HT-29 (cell line): ENCODE measurements at regions not wholly inside any gene's neighbourhood (a gene's known extent, or its start where the extent isn't known, plus 50 kb on each side); places are given as distances from the start of the nearest gene placed in this dataset.
"Not testable (repeated sequence)": the region's sequence is repeated elsewhere in the genome, so short reads cannot be mapped to it uniquely, and the experiment has no call there.

Experiments used
- DNase-seq: peaks from one replicate; pipeline ENCODE4 v3.0.0-alpha.2; 2015; ENCODE audit warnings: low spot score

DNA sequence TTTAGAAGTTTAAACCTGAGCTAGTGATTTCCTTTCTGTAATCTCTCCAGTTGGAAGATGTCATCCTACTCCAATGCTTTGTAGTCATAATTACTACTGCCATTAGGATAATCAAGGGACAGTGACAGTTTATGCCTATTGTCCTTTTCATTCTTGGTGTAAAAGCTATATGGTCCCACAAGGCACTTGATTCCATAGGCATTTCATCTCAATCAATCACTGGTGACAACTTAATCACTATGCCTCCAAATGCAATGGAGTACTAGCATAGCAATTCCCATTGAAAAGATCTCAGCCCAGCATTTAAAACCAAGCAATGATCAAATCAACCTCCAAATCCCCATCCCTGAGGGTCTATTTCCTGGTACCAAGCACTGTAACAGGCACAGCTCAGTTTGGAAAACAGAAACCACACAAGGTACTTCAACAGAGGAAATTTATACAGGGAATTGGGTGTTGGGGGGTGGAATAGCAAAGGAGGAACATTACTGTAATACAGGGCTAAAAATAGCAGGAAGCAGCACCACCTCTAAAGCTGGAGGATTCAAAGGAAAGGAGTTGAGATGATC is 51.0 kb downstream of the FHIP2A start:
- DNase-seq: no peak

GRCh38 chr10:114874827-114875411 is 53.3 kb downstream of the FHIP2A start:
- no peak for DNase-seq

DNA sequence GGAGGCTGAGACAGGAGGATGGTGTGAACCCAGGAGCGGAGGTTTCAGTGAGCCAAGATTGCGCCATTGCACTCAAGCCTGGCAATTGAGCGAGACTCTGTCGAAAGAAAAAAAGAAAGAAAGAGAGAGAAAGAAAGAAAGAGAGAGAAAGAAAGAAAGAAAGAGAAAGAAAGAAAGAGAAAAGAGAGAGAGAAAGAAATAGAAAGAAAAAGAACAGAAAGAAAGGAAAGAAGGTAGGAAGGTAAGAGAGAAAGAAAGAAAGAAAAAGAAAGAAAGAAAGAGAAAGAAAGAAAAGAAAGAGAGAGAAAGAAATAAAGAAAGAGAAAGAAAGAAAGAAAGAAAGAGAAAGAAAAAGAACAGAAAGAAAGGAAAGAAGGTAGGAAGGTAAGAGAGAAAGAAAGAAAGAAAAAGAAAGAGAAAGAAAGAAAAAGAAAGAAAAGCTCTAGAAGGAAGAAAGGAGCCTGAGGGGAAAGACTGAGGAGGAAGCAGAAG is 54.1 kb downstream of the FHIP2A start:
- not testable (repeated sequence) for DNase-seq

GRCh38 chr10:114876169-114876568 is 54.6 kb downstream of the FHIP2A start:
- peak; percentile 45 for DNase-seq

- peak; percentile 86 for DNase-seq
Measured at GRCh38 chr10:114876602-114877300, 55.2 kb downstream of the FHIP2A start.

DNA sequence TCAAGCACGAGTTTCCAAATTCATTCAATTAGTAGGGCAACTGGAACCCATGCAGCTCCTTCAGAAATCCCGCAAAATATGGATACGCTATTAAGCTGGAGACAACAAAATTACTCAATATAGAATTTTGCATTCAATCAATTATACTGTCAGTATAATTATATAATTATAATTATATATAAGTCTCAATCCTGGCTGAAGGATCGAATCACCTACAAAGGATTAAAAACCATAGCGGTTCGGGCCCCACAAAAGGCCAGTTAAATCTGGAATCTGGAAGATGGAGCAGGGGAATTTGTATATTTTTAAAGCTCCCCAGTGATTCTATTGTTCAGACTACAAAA is 55.7 kb downstream of the FHIP2A start:
- no peak for DNase-seq

DNA sequence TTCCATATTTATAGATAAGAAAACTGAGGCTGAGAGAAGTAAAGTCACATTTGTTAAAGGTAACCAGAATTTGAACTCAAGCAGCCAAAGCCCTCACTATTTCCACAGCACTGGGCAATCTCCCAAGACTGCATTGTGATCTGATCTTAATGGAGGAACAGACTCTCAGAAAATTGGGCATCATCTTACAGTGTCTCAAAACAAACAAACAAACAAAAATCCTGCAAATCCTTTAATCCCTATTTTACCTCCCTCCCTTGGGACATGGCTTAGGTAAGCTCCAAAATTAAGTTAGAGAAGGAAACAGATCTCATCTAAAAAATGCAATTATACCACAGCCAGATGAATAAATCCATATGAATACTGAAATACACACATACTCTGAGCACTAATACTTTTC is 57.5 kb downstream of the FHIP2A start:
- DNase-seq: no peak

GRCh38 chr10:114879541-114880158 is 58.1 kb downstream of the FHIP2A start:
- peak; percentile 23 for DNase-seq

DNA sequence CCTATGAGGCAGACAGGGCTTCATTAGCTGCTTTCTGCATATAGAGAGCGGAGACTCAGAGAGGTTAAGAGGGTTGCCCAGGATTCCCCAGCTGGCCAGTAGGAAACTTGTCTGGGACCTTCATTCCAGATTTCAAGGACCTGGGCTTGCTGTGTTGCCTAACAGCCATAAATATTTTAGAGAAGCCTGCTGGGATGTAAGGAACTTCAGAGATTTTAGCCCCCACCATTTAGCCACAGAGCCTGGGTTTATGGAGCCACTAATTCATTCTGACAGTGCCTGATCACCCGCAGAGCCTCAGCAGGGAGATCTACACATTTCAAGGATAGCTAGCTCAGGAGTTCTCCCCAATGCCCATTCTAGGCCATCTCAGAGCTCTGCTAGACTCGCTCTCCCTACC is 56.6 kb upstream of the TRUB1 start:
- no peak for DNase-seq

DNA sequence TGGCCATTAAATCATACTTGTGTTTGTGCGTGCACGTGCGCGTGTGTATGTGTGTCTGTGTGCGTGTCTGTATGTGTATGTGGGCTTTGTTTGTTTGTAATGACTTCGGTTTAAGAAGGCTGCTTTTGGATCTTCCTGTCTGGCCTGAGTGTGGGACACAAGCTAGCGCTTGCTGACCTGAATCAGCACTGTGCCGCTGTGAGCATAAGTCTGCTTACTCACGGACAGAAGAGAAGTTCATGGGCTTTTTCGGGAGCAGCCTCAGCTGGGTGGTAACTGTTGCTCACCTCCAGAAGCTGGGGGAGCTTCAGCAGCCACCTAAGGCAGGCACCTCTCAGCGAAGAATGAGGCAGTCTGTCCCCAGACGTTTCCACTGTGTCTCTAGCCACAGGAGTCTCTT is 56.1 kb upstream of the TRUB1 start:
- DNase-seq: no peak

GRCh38 chr10:114885443-114885842 is 52.6 kb upstream of the TRUB1 start:
- no peak for DNase-seq
